BJ (cell line): ENCODE measurements at regions not wholly inside any gene's neighbourhood (a gene's known extent, or its start where the extent isn't known, plus 50 kb on each side); places are given as distances from the start of the nearest gene placed in this dataset.
"Not testable (repeated sequence)": the region's sequence is repeated elsewhere in the genome, so short reads cannot be mapped to it uniquely, and the experiment has no call there.

Experiments used
- CTCF ChIA-PET: fragments of 350-600 bp; formaldehyde crosslinking; extraction: SDS; loops from one replicate; lab custom pipeline; 2021; ENCODE audit warnings: antibody characterized with exemption, inconsistent platforms; lab: Yijun Ruan, JAX
- POLR2A ChIA-PET: fragments of 300-600 bp; sonication (Branson Sonifier 250); formaldehyde crosslinking; extraction: SDS; loops from one replicate; lab custom pipeline; 2021; ENCODE audit warnings: antibody characterized with exemption; lab: Charles Lee
- DNase-seq: peaks from one replicate; pipeline ENCODE4 v3.0.0-alpha.2; 2011; ENCODE audit warnings: low read depth
- H3K27me3 ChIP-seq: 2 replicates; pipeline ENCODE4 v1.6.0; 2011; ENCODE audit warnings: low read length; ENCODE audit not compliant: control insufficient read depth, insufficient read depth
- H3K36me3 ChIP-seq: 2 replicates; pipeline ENCODE4 v1.5.1; 2011; ENCODE audit warnings: low read length; ENCODE audit not compliant: control insufficient read depth, insufficient read depth
- H3K4me3 ChIP-seq: 2 replicates; pipeline ENCODE4 v1.5.1; 2011; ENCODE audit warnings: low read depth, mild to moderate bottlenecking, control low read depth, low read length
- TF ChIP-seq, protein P1 (sequence below): IDR thresholded peaks from 2 replicates; pipeline ENCODE4 v1.5.1; 2011; ENCODE audit warnings: low read depth, mild to moderate bottlenecking, control low read depth, inconsistent platforms, low read length, moderate library complexity; ENCODE audit not compliant: insufficient read depth

DNA sequence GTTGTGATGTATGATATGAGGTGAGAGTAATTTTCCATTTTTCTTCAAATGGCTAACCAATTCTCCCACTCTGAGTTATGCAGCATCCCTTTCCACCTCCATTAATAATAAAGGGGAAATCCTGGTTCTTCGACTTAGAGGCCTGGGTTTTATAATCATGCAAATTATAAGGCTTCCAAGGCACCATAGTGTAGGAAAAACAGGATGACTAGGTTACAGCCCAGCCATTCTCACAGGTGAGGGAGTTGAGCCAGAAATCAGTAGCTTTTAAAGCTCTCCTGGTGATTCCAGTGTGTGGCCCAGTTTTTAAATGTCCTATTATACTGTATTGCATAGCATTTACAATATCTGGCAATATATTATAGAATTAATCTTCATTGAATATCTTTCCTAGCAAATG lies 203.1 kb downstream of the ARHGEF9 start:
- TF ChIP-seq, protein P1, sequence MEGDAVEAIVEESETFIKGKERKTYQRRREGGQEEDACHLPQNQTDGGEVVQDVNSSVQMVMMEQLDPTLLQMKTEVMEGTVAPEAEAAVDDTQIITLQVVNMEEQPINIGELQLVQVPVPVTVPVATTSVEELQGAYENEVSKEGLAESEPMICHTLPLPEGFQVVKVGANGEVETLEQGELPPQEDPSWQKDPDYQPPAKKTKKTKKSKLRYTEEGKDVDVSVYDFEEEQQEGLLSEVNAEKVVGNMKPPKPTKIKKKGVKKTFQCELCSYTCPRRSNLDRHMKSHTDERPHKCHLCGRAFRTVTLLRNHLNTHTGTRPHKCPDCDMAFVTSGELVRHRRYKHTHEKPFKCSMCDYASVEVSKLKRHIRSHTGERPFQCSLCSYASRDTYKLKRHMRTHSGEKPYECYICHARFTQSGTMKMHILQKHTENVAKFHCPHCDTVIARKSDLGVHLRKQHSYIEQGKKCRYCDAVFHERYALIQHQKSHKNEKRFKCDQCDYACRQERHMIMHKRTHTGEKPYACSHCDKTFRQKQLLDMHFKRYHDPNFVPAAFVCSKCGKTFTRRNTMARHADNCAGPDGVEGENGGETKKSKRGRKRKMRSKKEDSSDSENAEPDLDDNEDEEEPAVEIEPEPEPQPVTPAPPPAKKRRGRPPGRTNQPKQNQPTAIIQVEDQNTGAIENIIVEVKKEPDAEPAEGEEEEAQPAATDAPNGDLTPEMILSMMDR: no peak
- Histone ChIP-seq H3K27me3 (no peaks in the 10 kb centered on the region), H3K36me3 (no peaks in the 10 kb centered on the region), H3K4me3 (no peak overlapping the region)
- DNase-seq: no peak
- ChIA-PET CTCF (no interaction called here), POLR2A (no interaction called here)

GRCh38 chrX:63581398-63581797 lies 203.6 kb downstream of the ARHGEF9 start:
- POLR2A ChIA-PET: no interaction called here
- H3K36me3 ChIP-seq: no peaks in the 10 kb centered on the region
- no peak overlapping the region for H3K4me3 ChIP-seq
- DNase-seq: no peak
- no peaks in the 10 kb centered on the region for H3K27me3 ChIP-seq
- TF ChIP-seq, protein P1: no peak
- CTCF ChIA-PET: no interaction called here

DNA sequence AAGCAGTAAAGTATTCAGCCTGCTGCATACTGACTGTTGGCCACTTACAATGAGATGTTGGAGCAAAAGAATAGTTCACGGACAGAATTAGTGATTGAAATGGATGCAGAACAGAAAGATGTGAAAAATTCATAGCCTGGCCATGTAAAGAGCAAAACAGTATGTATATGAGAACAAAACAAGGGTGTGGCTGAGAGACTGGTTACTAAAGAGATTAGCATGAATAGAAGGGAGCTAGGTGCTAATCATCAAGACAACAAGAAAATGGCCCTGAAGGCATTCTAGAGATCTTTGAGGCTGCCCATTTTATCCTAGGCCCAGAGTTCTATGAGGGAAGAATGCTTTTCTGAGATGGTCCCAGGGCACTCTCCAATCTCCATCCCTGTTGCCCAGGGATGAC lies 208.5 kb downstream of the ARHGEF9 start:
- no peaks in the 10 kb centered on the region for H3K36me3 ChIP-seq
- no peak overlapping the region for H3K4me3 ChIP-seq
- ChIA-PET CTCF (interaction anchor here (0.6 kb wide), 1 partner anchor 171 kb away, joined by 3 read pairs; no protein-coding TSS in a partner anchor), POLR2A (no interaction called here)
- TF ChIP-seq, protein P1: no peak
- DNase-seq: no peak
- no peaks in the 10 kb centered on the region for H3K27me3 ChIP-seq

DNA sequence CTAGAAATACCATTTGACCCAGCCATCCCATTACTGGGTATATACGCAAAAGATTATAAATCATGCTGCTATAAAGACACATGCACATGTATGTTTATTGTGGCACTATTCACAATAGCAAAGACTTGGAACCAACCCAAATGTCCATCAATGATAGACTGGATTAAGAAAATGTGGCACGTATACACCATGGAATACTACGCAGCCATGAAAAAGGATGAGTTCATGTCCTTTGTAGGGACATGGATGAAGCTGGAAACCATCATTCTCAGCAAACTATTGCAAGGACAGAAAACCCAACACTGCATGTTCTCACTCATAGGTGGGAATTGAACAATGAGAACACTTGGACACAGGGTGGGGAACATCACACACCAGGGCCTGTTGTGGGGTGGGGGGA lies 209.3 kb downstream of the ARHGEF9 start:
- H3K36me3 ChIP-seq, CTCF ChIA-PET, POLR2A ChIA-PET, H3K27me3 ChIP-seq, DNase-seq, H3K4me3 ChIP-seq: not testable (repeated sequence)

- Histone ChIP-seq H3K36me3 (no peaks in the 10 kb centered on the region), H3K4me3 (no peak overlapping the region), H3K27me3 (no peaks in the 10 kb centered on the region)
- CTCF ChIA-PET: no interaction called here
- DNase-seq: no peak
- POLR2A ChIA-PET: no interaction called here
- TF ChIP-seq, protein P1: no peak
Measured at GRCh38 chrX:63566856-63567255, 215.7 kb upstream of the SPIN4 start.

- CTCF ChIA-PET: no interaction called here
- H3K4me3 ChIP-seq: peak overlapping the region; percentile 74
- H3K27me3 ChIP-seq: no peaks in the 10 kb centered on the region
- POLR2A ChIA-PET: no interaction called here
- no peaks in the 10 kb centered on the region for H3K36me3 ChIP-seq
- TF ChIP-seq, protein P1: no peak
- DNase-seq: no peak
Measured at GRCh38 chrX:63561425-63561824, 210.3 kb upstream of the SPIN4 start.
